Panc1 (cell line): ENCODE measurements at regions not wholly inside any gene's neighbourhood (a gene's known extent, or its start where the extent isn't known, plus 50 kb on each side); places are given as distances from the start of the nearest gene placed in this dataset.

Experiments used
- ATAC-seq: fragments of 200-7000 bp; cut with Tn5 transposase; 2 replicates; pipeline ENCODE4 v1.9.1; 2020; ENCODE audit warnings: mild to moderate bottlenecking, moderate library complexity
- BruUV-seq: library from RNA; stranded (reverse); fragments of 400-500 nt; replicated peaks from 2 replicates; lab custom pipeline; 2021; lab: Mats Ljungman, UMichigan
- CTCF ChIA-PET: fragments of 300-600 bp; sonication (Branson Sonifier 250); formaldehyde crosslinking; loops from one replicate; lab custom pipeline; 2022; ENCODE audit warnings: antibody characterized with exemption; lab: Charles Lee
- POLR2A ChIA-PET: fragments of 300-600 bp; sonication (Branson Sonifier 250); formaldehyde crosslinking; loops from one replicate; lab custom pipeline; 2022; ENCODE audit warnings: antibody characterized with exemption; lab: Charles Lee
- DNase-seq: peaks from one replicate; pipeline ENCODE4 v3.0.0-alpha.2; 2010; ENCODE audit warnings: low read depth, low spot score
- H3K27ac ChIP-seq: 2 replicates; pipeline ENCODE4 v1.5.1; 2011; ENCODE audit warnings: mild to moderate bottlenecking, low read length, inconsistent platforms
- H3K27me3 ChIP-seq: fragments of 200-500 bp; sonication (Bioruptor generic); 2 replicates; pipeline ENCODE4 v1.6.0; 2014; ENCODE audit warnings: low read length, inconsistent platforms; ENCODE audit not compliant: control insufficient read depth, insufficient read depth
- H3K36me3 ChIP-seq: fragments of 200-500 bp; sonication (Bioruptor generic); 2 replicates; pipeline ENCODE4 v1.5.1; 2014; ENCODE audit warnings: inconsistent platforms, mild to moderate bottlenecking, low read length, moderate library complexity; ENCODE audit not compliant: control insufficient read depth, insufficient read depth
- H3K4me1 ChIP-seq: 2 replicates; pipeline ENCODE4 v1.5.1; 2011; ENCODE audit warnings: inconsistent platforms, mild to moderate bottlenecking, low read length, moderate library complexity; ENCODE audit not compliant: control insufficient read depth, insufficient read depth
- H3K4me3 ChIP-seq, 2 experiments: 2 replicates each; pipeline ENCODE4 v1.5.1; 2011 to 2012; ENCODE audit warnings: low read depth in 2 of 2, low read length in 2 of 2, mild to moderate bottlenecking in 2 of 2, inconsistent platforms in 1 of 2, moderate library complexity in 1 of 2
- H3K9me3 ChIP-seq: fragments of 200-500 bp; sonication (Bioruptor generic); 2 replicates; pipeline ENCODE4 v1.5.1; 2014; ENCODE audit warnings: low read depth, mild to moderate bottlenecking, inconsistent platforms, low read length, moderate library complexity; ENCODE audit not compliant: control insufficient read depth, insufficient read depth
- CTCF ChIP-seq: fragments of 450-650 bp; IDR thresholded peaks from 2 replicates; pipeline ENCODE4 v1.5.1; 2017; ENCODE audit warnings: mild to moderate bottlenecking
- POLR2AphosphoS5 ChIP-seq: IDR thresholded peaks from 2 replicates; pipeline ENCODE4 v1.6.1; 2012; ENCODE audit warnings: mild to moderate bottlenecking, low read depth, low read length, moderate library complexity
- REST ChIP-seq, 2 experiments: IDR thresholded peaks; 2 replicates each; pipeline ENCODE4 v1.6.1; 2011 to 2012; ENCODE audit warnings: low read depth in 2 of 2, control low read depth in 1 of 2, low read length in 1 of 2, mild to moderate bottlenecking in 1 of 2, moderate library complexity in 1 of 2; ENCODE audit not compliant: insufficient read depth in 1 of 2
- SIN3A ChIP-seq: IDR thresholded peaks from 2 replicates; pipeline ENCODE4 v1.6.1; 2012; ENCODE audit warnings: low read depth, mild to moderate bottlenecking, low read length, moderate library complexity, borderline replicate concordance; ENCODE audit not compliant: insufficient read depth
- TCF7L2 ChIP-seq: IDR thresholded peaks from 2 replicates; pipeline ENCODE4 v1.6.1; 2011; ENCODE audit warnings: mild to moderate bottlenecking, low read depth, low read length, inconsistent platforms
- in situ Hi-C: cut with HindIII; loops from 2 replicates; pipeline ENCODE4 v1.10.0; 2016; ENCODE audit warnings: low sequenced_read_pairs, low pct_unique_long_range_greater_than_20kb
- intact Hi-C: fragments of 100-400 bp; cut with micrococcal nuclease; formaldehyde crosslinking; loops from one replicate; pipeline ENCODE4 v1.10.0; 2022; ENCODE audit not compliant: unreplicated experiment

GRCh38 chr3:161987933-161988332 lies 491.3 kb downstream of the OTOL1 start:
- no peaks in the 10 kb centered on the region for H3K27me3 ChIP-seq
- intact Hi-C loops = no loop called here
- ChIA-PET POLR2A (no interaction called here), CTCF (no interaction called here)
- H3K9me3 ChIP-seq = no peaks in the 10 kb centered on the region
- ATAC-seq (no peak), DNase-seq (no peak)
- BruUV-seq = no TSS peak
- TF ChIP-seq REST (IDR thresholded peaks at IDR 0.05; ENCODE audit: insufficient read depth in 1 of 2, low read depth in 2 of 2, low read length in 1 of 2) = no peak
- no peak for TF ChIP-seq CTCF
- no peak for TF ChIP-seq TCF7L2
- no peak for TF ChIP-seq SIN3A
- no peak for TF ChIP-seq POLR2AphosphoS5
- H3K36me3 ChIP-seq = no peaks in the 10 kb centered on the region
- in situ Hi-C loops = no loop called here
- no peaks in the 10 kb centered on the region for H3K4me1 ChIP-seq
- H3K27ac ChIP-seq = no peak overlapping the region
- no peak overlapping the region for H3K4me3 ChIP-seq

GRCh38 chr3:161989012-161989411 lies 492.4 kb downstream of the OTOL1 start:
- BruUV-seq = no TSS peak
- ATAC-seq = no peak

More at GRCh38 chr3:161989012-161989411, 492.4 kb downstream of the OTOL1 start:
- ChIA-PET CTCF (no interaction called here), POLR2A (no interaction called here)
- in situ Hi-C loops = no loop called here
- TF ChIP-seq SIN3A (no peak), REST (IDR thresholded peaks at IDR 0.05; ENCODE audit: insufficient read depth in 1 of 2, low read depth in 2 of 2, low read length in 1 of 2) (no peak), POLR2AphosphoS5 (no peak), CTCF (no peak), TCF7L2 (no peak)
- Histone ChIP-seq H3K4me3 (no peak overlapping the region), H3K36me3 (no peaks in the 10 kb centered on the region), H3K27me3 (no peaks in the 10 kb centered on the region), H3K9me3 (no peaks in the 10 kb centered on the region), H3K27ac (no peak overlapping the region), H3K4me1 (no peaks in the 10 kb centered on the region)
- no peak for DNase-seq
- intact Hi-C loops = no loop called here
